ENCODE measurements at regions not wholly inside any gene's neighbourhood (a gene's known extent, or its start where the extent isn't known, plus 50 kb on each side); places are given as distances from the start of the nearest gene placed in this dataset.

DNA sequence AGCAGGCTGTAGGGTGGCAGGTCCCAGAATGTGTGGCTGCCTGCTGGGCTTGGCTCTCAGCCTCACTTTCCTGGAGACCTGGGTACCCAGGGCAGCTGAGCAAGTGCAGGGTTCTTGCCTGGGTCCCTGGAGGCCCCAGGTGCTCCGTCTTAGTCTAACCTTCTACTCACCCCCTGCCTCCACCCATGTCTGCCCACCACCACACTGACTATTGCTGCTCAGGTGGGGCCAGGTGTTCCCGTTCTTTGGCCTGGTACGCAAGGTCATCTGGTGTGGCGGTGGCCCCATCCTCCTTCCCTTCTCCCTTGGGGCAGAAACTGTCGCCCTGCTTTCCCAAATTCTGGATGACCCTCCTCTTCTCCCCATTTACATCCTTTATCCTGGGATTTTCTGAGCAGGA lies 319.9 kb downstream of the TMEM121 start:
- TF ChIP-seq, protein P1, sequence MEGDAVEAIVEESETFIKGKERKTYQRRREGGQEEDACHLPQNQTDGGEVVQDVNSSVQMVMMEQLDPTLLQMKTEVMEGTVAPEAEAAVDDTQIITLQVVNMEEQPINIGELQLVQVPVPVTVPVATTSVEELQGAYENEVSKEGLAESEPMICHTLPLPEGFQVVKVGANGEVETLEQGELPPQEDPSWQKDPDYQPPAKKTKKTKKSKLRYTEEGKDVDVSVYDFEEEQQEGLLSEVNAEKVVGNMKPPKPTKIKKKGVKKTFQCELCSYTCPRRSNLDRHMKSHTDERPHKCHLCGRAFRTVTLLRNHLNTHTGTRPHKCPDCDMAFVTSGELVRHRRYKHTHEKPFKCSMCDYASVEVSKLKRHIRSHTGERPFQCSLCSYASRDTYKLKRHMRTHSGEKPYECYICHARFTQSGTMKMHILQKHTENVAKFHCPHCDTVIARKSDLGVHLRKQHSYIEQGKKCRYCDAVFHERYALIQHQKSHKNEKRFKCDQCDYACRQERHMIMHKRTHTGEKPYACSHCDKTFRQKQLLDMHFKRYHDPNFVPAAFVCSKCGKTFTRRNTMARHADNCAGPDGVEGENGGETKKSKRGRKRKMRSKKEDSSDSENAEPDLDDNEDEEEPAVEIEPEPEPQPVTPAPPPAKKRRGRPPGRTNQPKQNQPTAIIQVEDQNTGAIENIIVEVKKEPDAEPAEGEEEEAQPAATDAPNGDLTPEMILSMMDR (IDR thresholded peaks at IDR 0.05; ENCODE audit: borderline replicate concordance), result no peak
- peaks cover 35% of the 10 kb centered on the region for H3K27me3 ChIP-seq (ENCODE audit: low read depth)
- H3K4me1 ChIP-seq, result no peaks in the 10 kb centered on the region
- intact Hi-C loops (cut with micrococcal nuclease), result no loop called here
- H3K36me3 ChIP-seq, result no peaks in the 10 kb centered on the region
- no peak overlapping the region for H3K4me3 ChIP-seq
- no peak overlapping the region for H3K27ac ChIP-seq (replicated peaks)
- peaks cover 15% of the 10 kb centered on the region for H3K9me3 ChIP-seq (replicated peaks)
- no peak for DNase-seq

DNA sequence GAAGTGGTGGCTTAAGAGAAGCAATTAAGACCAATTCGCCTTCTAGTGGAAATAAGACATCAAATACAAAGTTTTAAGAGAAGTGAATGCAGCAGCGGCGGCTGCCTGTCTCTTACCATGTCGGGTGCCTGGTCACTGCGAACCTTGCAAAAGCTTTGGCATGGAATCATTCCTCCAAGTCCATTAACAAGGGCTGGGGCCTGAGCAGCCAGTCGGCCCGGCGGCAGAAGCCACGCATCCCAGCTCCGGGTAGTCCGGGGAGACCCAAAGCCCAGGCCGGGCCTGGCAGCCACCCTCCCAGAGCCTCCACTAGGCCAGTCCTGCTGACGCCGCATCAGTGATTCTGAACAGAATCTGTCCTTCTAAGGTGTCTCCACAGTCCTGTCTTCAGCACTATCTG lies 321.0 kb downstream of the TMEM121 start:
- TF ChIP-seq, protein P1 (IDR thresholded peaks at IDR 0.05; ENCODE audit: borderline replicate concordance), result no peak
- intact Hi-C loops (cut with micrococcal nuclease), result no loop called here
- Histone ChIP-seq H3K9me3 (replicated peaks) (peaks cover 15% of the 10 kb centered on the region), H3K36me3 (no peaks in the 10 kb centered on the region), H3K27ac (replicated peaks) (no peak overlapping the region), H3K4me3 (no peak overlapping the region), H3K27me3 (ENCODE audit: low read depth) (peaks cover 29% of the 10 kb centered on the region), H3K4me1 (no peaks in the 10 kb centered on the region)
- DNase-seq, result no peak

DNA sequence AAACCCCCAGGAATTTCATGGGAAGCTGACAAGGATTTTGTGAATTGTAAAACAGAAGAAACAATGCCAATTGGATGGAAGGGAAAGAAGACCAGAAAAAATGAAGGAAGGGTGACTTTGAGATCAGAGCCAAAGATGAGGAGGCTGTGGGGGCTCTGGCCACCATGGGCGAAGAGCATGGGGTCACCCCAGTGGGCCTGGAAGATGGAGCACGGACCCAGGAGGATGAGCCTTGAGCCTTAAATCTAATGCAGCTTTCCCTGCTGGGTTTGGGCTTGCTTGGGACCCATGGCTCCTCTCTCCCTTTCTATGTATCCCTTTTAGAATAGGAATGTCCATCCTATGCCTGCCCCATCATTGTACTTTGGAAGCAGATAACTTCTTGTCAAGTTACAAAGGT lies 322.2 kb downstream of the TMEM121 start:
- H3K9me3 ChIP-seq (replicated peaks), result peaks cover 15% of the 10 kb centered on the region
- H3K27ac ChIP-seq (replicated peaks), result no peak overlapping the region
- intact Hi-C loops (cut with micrococcal nuclease), result no loop called here
- no peaks in the 10 kb centered on the region for H3K36me3 ChIP-seq
- TF ChIP-seq, protein P1 (IDR thresholded peaks at IDR 0.05; ENCODE audit: borderline replicate concordance), result no peak
- no peak overlapping the region for H3K4me3 ChIP-seq
- H3K4me1 ChIP-seq, result no peaks in the 10 kb centered on the region
- DNase-seq, result no peak
- peaks cover 26% of the 10 kb centered on the region for H3K27me3 ChIP-seq (ENCODE audit: low read depth)

DNA sequence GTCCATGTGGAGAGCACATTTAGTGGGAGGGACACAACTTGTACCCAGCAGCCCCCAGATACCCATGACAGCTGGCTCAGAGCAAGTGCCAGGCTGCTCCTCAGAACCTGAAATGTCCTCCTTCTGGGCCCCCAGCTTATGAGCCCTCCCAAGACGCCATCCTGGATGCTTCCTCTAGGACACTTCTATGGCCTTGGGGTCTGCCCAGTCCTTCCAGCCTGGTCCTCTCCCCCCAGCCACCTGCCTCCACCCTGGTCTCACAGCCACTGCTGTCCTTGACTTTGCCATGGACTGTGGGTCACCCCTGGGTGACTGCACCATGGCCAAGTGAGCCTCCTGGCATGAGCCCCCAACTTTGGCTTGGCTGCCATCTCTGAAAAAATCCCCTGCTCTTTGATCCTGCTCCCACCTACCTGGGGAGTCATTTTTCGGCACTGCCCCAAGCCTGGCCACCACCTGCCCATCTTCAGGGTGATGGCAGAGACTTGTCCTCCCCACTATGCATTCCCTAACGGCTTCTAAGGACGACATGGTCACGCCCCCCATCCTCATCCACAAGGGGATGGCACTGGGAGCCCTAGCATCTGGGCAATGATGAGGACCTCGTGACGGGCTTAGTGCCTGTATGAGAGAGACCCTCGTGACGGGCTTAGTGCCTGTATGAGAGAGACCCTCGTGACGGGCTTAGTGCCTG lies 323.7 kb downstream of the TMEM121 start:
- Histone ChIP-seq H3K36me3 (no peaks in the 10 kb centered on the region), H3K4me3 (no peak overlapping the region), H3K27ac (replicated peaks) (no peak overlapping the region), H3K4me1 (no peaks in the 10 kb centered on the region), H3K9me3 (replicated peaks) (peaks cover 15% of the 10 kb centered on the region), H3K27me3 (ENCODE audit: low read depth) (peaks cover 22% of the 10 kb centered on the region)
- intact Hi-C loops (cut with micrococcal nuclease), result no loop called here
- no peak for DNase-seq
- TF ChIP-seq, protein P1 (IDR thresholded peaks at IDR 0.05; ENCODE audit: borderline replicate concordance), result no peak

DNA sequence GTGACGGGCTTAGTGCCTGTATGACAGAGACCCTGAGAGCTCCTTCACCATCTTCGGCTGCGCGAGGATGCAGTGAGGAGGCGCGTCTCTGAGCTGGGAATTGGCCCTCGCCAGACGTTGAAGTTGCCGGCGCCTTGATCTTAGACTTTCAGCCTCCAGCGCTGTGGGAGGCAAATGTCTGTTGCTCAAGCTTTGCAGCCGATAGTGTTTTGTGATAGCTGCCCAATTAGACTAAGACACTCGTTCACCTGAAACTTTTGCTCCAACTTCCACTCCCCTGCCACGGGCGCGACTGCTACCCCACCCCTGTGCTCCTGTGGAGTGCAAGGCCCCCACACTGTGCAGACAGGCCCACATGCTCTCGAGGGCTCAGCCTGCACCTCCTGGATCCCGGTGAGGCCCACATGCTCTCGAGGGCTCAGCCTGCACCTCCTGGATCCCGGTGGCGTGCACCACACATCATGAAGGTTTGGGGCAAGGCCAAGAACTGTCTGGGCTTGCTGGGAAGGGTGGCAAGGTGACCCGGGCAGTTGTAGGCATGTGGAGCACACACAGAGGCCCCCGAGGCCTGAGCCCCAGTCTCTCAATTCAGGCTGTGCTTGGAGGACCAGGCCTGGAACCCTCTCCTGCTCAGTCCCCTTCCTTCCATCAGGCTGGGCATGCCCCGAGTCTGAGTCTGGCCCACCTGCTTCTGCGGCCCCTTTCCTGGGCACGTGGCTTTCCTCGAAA lies 324.6 kb downstream of the TMEM121 start:
- intact Hi-C loops (cut with micrococcal nuclease), result no loop called here
- no peak for DNase-seq

More for the DNA sequence above, 324.6 kb downstream of the TMEM121 start:
- Histone ChIP-seq H3K27me3 (ENCODE audit: low read depth) (peaks cover 13% of the 10 kb centered on the region), H3K9me3 (replicated peaks) (peaks cover 15% of the 10 kb centered on the region), H3K36me3 (no peaks in the 10 kb centered on the region), H3K4me3 (no peak overlapping the region), H3K4me1 (no peaks in the 10 kb centered on the region), H3K27ac (replicated peaks) (no peak overlapping the region)
- TF ChIP-seq, protein P1 (IDR thresholded peaks at IDR 0.05; ENCODE audit: borderline replicate concordance), result no peak
